Ovary (tissue), 7 donors: ENCODE measurements at regions not wholly inside any gene's neighbourhood (a gene's known extent, or its start where the extent isn't known, plus 50 kb on each side); places are given as distances from the start of the nearest gene placed in this dataset.
"Not testable (repeated sequence)": the region's sequence is repeated elsewhere in the genome, so short reads cannot be mapped to it uniquely, and the experiment has no call there.

Source experiments
- DNase-seq, 5 donors: peaks; one replicate each; pipeline ENCODE4 v3.0.0-alpha.2; 2019 to 2020
- H3K27ac ChIP-seq, 2 donors: fragments of 200-600 bp; one replicate each; pipeline versions ENCODE4 v1.5.1 to v1.8.0; 2019 to 2022
- H3K27me3 ChIP-seq: fragments of 200-600 bp; one replicate; pipeline ENCODE4 v1.8.0; 2022
- H3K36me3 ChIP-seq: fragments of 200-600 bp; sonication (generic); one replicate; pipeline ENCODE4 v1.5.1; 2019
- H3K4me1 ChIP-seq: one replicate; pipeline ENCODE4 v1.8.1; 2013; ENCODE audit warnings: mild to moderate bottlenecking, moderate library complexity; ENCODE audit not compliant: insufficient read depth
- H3K4me3 ChIP-seq: fragments of 200-600 bp; sonication (generic); one replicate; pipeline ENCODE4 v1.5.1; 2017
- H3K9me3 ChIP-seq, 2 donors: fragments of 200-600 bp in 1 of 2; sonication (generic) in 1 of 2; one replicate each; pipeline versions ENCODE4 v1.5.1 to v1.8.1; 2013 to 2019; ENCODE audit warnings: mild to moderate bottlenecking in 1 of 2, moderate library complexity in 1 of 2
- CTCF ChIP-seq, 3 donors: fragments of 450-650 bp in 2 of 3; fragments of 200-600 bp in 1 of 3; IDR thresholded peaks; one replicate each; pipeline versions ENCODE4 v1.5.1 to v1.8.0; 2016 to 2022; ENCODE audit warnings: antibody characterized with exemption in 3 of 3, mild to moderate bottlenecking in 1 of 3
- EP300 ChIP-seq: sonication (generic); formaldehyde crosslinking; IDR thresholded peaks from one replicate; pipeline ENCODE4 v1.6.1; 2017; ENCODE audit warnings: antibody characterized with exemption
- POLR2A ChIP-seq: fragments of 450-650 bp; IDR thresholded peaks from one replicate; pipeline ENCODE4 v1.6.1; 2017; ENCODE audit warnings: antibody characterized with exemption, mild to moderate bottlenecking, moderate library complexity
- WGBS, 3 donors: extraction: QIAGEN DNeasy Blood & Tissue Kit in 1 of 3; methylation state at CpG; one replicate each; pipeline versions ENCODE4 v1.1.5 to v1.1.7; 2013 to 2017; 5-methylcytosine and 5-hydroxymethylcytosine counted together
- intact Hi-C, 4 donors: fragments of 100-400 bp; cut with DNase I; formaldehyde crosslinking; loops; one replicate each; pipeline versions ENCODE4 v1.11.0 to v1.15.1; 2022 to 2023
- donor health status: DM: no; HTN: no; CAD: no; lungs with moderate emphysema.
- donor health status: DM: no; HTN: no; CAD: no.
- donor health status: Bipolar disorder and iron deficiency.
- donor health status: DM: no; HTN: no; CAD: no.
- donor health status: DM: yes; HTN: yes; CAD: no.

GRCh38 chr7:106747804-106748203 lies 86.8 kb upstream of the CCDC71L start:
- H3K4me1 ChIP-seq = no peaks in the 10 kb centered on the region
- no peaks in the 10 kb centered on the region for H3K9me3 ChIP-seq
- H3K4me3 ChIP-seq = no peak overlapping the region
- H3K27ac ChIP-seq = no peak overlapping the region
- intact Hi-C loops = no loop called here
- no peak for TF ChIP-seq POLR2A
- no peak for TF ChIP-seq CTCF (IDR thresholded peaks at IDR 0.05)
- TF ChIP-seq EP300 = no peak
- H3K36me3 ChIP-seq = no peaks in the 10 kb centered on the region
- DNase-seq = no peak
- 45 to 51% (median 48%) methylated on average over 2 of the region's 2 CpGs for WGBS, 3 donors
- H3K27me3 ChIP-seq = no peaks in the 10 kb centered on the region

- TF ChIP-seq EP300 (no peak), POLR2A (no peak), CTCF (IDR thresholded peaks at IDR 0.05) (no peak)
These were observed 88.2 kb upstream of the CCDC71L start for GRCh38 chr7:106749165-106749564.

GRCh38 chr7:106750773-106751172 lies 89.8 kb upstream of the CCDC71L start:
- WGBS, 3 donors = 79 to 86% (median 80%) methylated on average over 7 of the region's 7 CpGs
- Histone ChIP-seq H3K4me1 (no peaks in the 10 kb centered on the region), H3K27me3 (no peaks in the 10 kb centered on the region), H3K27ac (no peak overlapping the region), H3K4me3 (no peak overlapping the region), H3K9me3 (no peaks in the 10 kb centered on the region), H3K36me3 (no peaks in the 10 kb centered on the region)
- DNase-seq = no peak
- TF ChIP-seq POLR2A (no peak), CTCF (IDR thresholded peaks at IDR 0.05) (no peak), EP300 (no peak)
- intact Hi-C loops = no loop called here

More at GRCh38 chr7:106749165-106749564, 88.2 kb upstream of the CCDC71L start:
- H3K27ac ChIP-seq = no peak overlapping the region
- no peaks in the 10 kb centered on the region for H3K9me3 ChIP-seq
- WGBS, 3 donors = 8 to 72% (median 66%) methylated on average over 1 of the region's 1 CpG
- no peaks in the 10 kb centered on the region for H3K27me3 ChIP-seq
- intact Hi-C loops = no loop called here
- H3K4me1 ChIP-seq = no peaks in the 10 kb centered on the region
- no peak overlapping the region for H3K4me3 ChIP-seq
- DNase-seq = no peak
- no peaks in the 10 kb centered on the region for H3K36me3 ChIP-seq

GRCh38 chr7:106752367-106752766 lies 91.4 kb upstream of the CCDC71L start:
- Histone ChIP-seq H3K27ac (no peak overlapping the region), H3K4me1 (no peaks in the 10 kb centered on the region), H3K9me3 (no peaks in the 10 kb centered on the region), H3K36me3 (no peaks in the 10 kb centered on the region), H3K4me3 (no peak overlapping the region), H3K27me3 (no peaks in the 10 kb centered on the region)
- DNase-seq = no peak
- TF ChIP-seq POLR2A (no peak), CTCF (IDR thresholded peaks at IDR 0.05) (no peak), EP300 (no peak)
- intact Hi-C loops = no loop called here
- WGBS, 3 donors = 19 to 45% (median 36%) methylated on average over 1 of the region's 1 CpG

DNA sequence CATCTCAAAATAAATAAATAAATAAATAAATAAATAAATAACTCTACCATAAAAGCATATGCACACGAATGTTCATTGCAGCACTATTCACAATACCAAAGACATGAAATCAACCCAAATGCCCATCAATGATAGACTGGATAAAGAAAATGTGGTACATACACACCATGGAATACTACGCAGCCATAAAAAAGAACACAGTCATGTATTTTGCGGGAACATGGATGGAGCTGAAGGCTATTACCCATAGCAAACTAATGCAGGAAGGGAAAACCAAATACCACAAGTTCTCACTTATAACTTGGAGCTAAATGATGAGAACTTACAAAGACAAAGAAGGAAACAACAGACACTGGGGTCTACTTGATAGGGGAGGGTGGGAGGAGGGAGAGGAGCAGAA lies 94.1 kb upstream of the CCDC71L start:
- H3K4me1 ChIP-seq, DNase-seq, H3K4me3 ChIP-seq, intact Hi-C loops, H3K27ac ChIP-seq, H3K9me3 ChIP-seq, H3K36me3 ChIP-seq, H3K27me3 ChIP-seq: not testable (repeated sequence)
- 93 to 98% (median 96%) methylated on average over 3 of the region's 3 CpGs for WGBS, 3 donors
